CD8-positive, alpha-beta memory T cell (primary cell): ENCODE measurements at regions not wholly inside any gene's neighbourhood (a gene's known extent, or its start where the extent isn't known, plus 50 kb on each side); places are given as distances from the start of the nearest gene placed in this dataset.

Experiments used
- CTCF ChIA-PET: fragments of 350-600 bp; sonication (Branson Sonifier 250); formaldehyde crosslinking; loops from one replicate; lab custom pipeline; 2021; ENCODE audit warnings: antibody characterized with exemption; lab: Charles Lee
- POLR2A ChIA-PET: fragments of 350-600 bp; sonication (Branson Sonifier 250); formaldehyde crosslinking; loops from one replicate; lab custom pipeline; 2021; ENCODE audit warnings: antibody characterized with exemption; lab: Charles Lee
- DNase-seq, 5 donors: peaks; one replicate each; pipeline versions ENCODE4 v3.0.0 to v3.0.0-alpha.2; 2020 to 2022; ENCODE audit warnings: mixed read lengths in 1 of 5
- H3K27ac ChIP-seq: one replicate; pipeline ENCODE4 v1.7.0; 2013; ENCODE audit warnings: low read depth, mild to moderate bottlenecking, low read length, moderate library complexity
- H3K27me3 ChIP-seq: 2 replicates; pipeline ENCODE4 v1.7.0; 2013; ENCODE audit warnings: low read length, mild to moderate bottlenecking; ENCODE audit not compliant: insufficient read depth, poor library complexity, severe bottlenecking
- H3K36me3 ChIP-seq: 2 replicates; pipeline ENCODE4 v1.7.0; 2013; ENCODE audit warnings: mild to moderate bottlenecking, low read length, moderate library complexity; ENCODE audit not compliant: insufficient read depth
- H3K4me1 ChIP-seq: 2 replicates; pipeline ENCODE4 v1.7.0; 2013; ENCODE audit warnings: mild to moderate bottlenecking, low read length, moderate library complexity; ENCODE audit not compliant: insufficient read depth
- H3K4me3 ChIP-seq: 2 replicates; pipeline ENCODE4 v1.7.0; 2013; ENCODE audit warnings: mild to moderate bottlenecking, low read length
- H3K9me3 ChIP-seq: 2 replicates; pipeline ENCODE4 v1.7.0; 2013; ENCODE audit warnings: mild to moderate bottlenecking, low read length
- H3K27ac Mint-ChIP-seq, 8 donors: one replicate each; pipeline ENCODE4 v1.8.0; 2020 to 2021; ENCODE audit warnings: mixed read lengths in 8 of 8, mild to moderate bottlenecking in 6 of 8, inconsistent platforms in 3 of 8, moderate library complexity in 3 of 8
- H3K27me3 Mint-ChIP-seq, 2 donors: one replicate each; pipeline ENCODE4 v1.8.0; 2020 to 2021; ENCODE audit warnings: mixed read lengths in 2 of 2, mild to moderate bottlenecking in 1 of 2, moderate library complexity in 1 of 2
- H3K36me3 Mint-ChIP-seq, 3 donors: one replicate each; pipeline ENCODE4 v1.8.0; 2020 to 2021; ENCODE audit warnings: mixed read lengths in 3 of 3, inconsistent platforms in 1 of 3, mild to moderate bottlenecking in 1 of 3
- H3K4me1 Mint-ChIP-seq, 3 donors: one replicate each; pipeline ENCODE4 v1.8.0; 2020 to 2021; ENCODE audit warnings: mixed read lengths in 3 of 3, inconsistent platforms in 1 of 3, mild to moderate bottlenecking in 1 of 3
- H3K4me3 Mint-ChIP-seq, 7 donors: one replicate each; pipeline ENCODE4 v1.8.0; 2020 to 2021; ENCODE audit warnings: mixed read lengths in 7 of 7, mild to moderate bottlenecking in 6 of 7, moderate library complexity in 4 of 7, inconsistent platforms in 2 of 7
- H3K9me3 Mint-ChIP-seq, 5 donors: one replicate each; pipeline ENCODE4 v1.8.0; 2020 to 2022; ENCODE audit warnings: mixed read lengths in 5 of 5, mild to moderate bottlenecking in 3 of 5, moderate library complexity in 2 of 5, inconsistent platforms in 1 of 5

GRCh38 chr11:97325693-97326092 is 935.9 kb downstream of the JRKL start:
- Histone ChIP-seq H3K27ac (no peak overlapping the region), H3K4me1 (no peaks in the 10 kb centered on the region), H3K9me3 (no peaks in the 10 kb centered on the region), H3K27me3 (no peaks in the 10 kb centered on the region), H3K4me3 (no peak overlapping the region), H3K36me3 (no peaks in the 10 kb centered on the region)
- H3K27ac Mint-ChIP-seq, result no peak overlapping the region
- no peaks in the 10 kb centered on the region for H3K27me3 Mint-ChIP-seq
- H3K9me3 Mint-ChIP-seq, result peaks cover 10 to 24% (median 14%) of the 10 kb centered on the region in 5 donors
- no peaks in the 10 kb centered on the region for H3K36me3 Mint-ChIP-seq
- DNase-seq, result no peak
- ChIA-PET CTCF (no interaction called here), POLR2A (no interaction called here)
- H3K4me3 Mint-ChIP-seq, result no peak overlapping the region
- no peaks in the 10 kb centered on the region for H3K4me1 Mint-ChIP-seq

- peaks cover 1 to 17% (median 10%) of the 10 kb centered on the region in 5 donors for H3K9me3 Mint-ChIP-seq
These were observed 942.5 kb downstream of the JRKL start for GRCh38 chr11:97332271-97332670.

DNA sequence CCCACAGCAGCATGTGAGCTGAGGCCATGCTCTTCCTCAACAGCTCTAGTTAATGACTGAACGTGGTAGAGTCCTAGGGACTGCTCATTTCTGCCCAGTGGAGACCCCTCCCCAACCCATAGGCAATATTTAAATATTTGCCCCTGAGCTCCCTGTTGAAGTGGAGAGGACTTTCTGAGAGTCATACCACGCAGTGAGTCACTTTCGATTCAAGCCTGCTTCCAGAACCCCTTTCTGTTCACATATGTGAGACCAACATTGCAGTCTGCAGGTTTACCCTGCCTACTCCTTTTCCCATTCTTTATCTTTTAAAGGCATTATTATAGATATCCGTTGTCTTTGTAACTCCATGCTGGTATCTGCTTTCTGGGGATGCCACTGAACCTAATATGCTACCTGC is 946.3 kb downstream of the JRKL start:
- Mint-ChIP-seq H3K36me3 (no peaks in the 10 kb centered on the region), H3K27me3 (no peaks in the 10 kb centered on the region), H3K9me3 (peaks cover 1 to 24% (median 16%) of the 10 kb centered on the region in 5 donors), H3K4me1 (no peaks in the 10 kb centered on the region), H3K27ac (no peak overlapping the region), H3K4me3 (no peak overlapping the region)
- CTCF ChIA-PET, result no interaction called here
- POLR2A ChIA-PET, result no interaction called here
- Histone ChIP-seq H3K4me1 (no peaks in the 10 kb centered on the region), H3K36me3 (no peaks in the 10 kb centered on the region), H3K27ac (no peak overlapping the region), H3K27me3 (no peaks in the 10 kb centered on the region), H3K4me3 (no peak overlapping the region), H3K9me3 (no peaks in the 10 kb centered on the region)
- no peak for DNase-seq

More at GRCh38 chr11:97332271-97332670, 942.5 kb downstream of the JRKL start:
- Histone ChIP-seq H3K4me1 (no peaks in the 10 kb centered on the region), H3K27me3 (no peaks in the 10 kb centered on the region), H3K36me3 (no peaks in the 10 kb centered on the region), H3K4me3 (no peak overlapping the region), H3K9me3 (no peaks in the 10 kb centered on the region), H3K27ac (no peak overlapping the region)
- no peaks in the 10 kb centered on the region for H3K27me3 Mint-ChIP-seq
- no peaks in the 10 kb centered on the region for H3K4me1 Mint-ChIP-seq
- CTCF ChIA-PET, result no interaction called here
- H3K36me3 Mint-ChIP-seq, result no peaks in the 10 kb centered on the region
- H3K4me3 Mint-ChIP-seq, result no peak overlapping the region
- H3K27ac Mint-ChIP-seq, result no peak overlapping the region
- POLR2A ChIA-PET, result no interaction called here
- DNase-seq, result no peak

GRCh38 chr11:97345032-97345431 is 955.2 kb downstream of the JRKL start:
- H3K4me3 ChIP-seq, result no peak overlapping the region
- POLR2A ChIA-PET, result no interaction called here
- Mint-ChIP-seq H3K9me3 (peaks cover 0 to 34% (median 3%) of the 10 kb centered on the region in 5 donors), H3K36me3 (no peaks in the 10 kb centered on the region), H3K27ac (no peak overlapping the region), H3K4me3 (no peak overlapping the region), H3K27me3 (no peaks in the 10 kb centered on the region), H3K4me1 (no peaks in the 10 kb centered on the region)
- no peaks in the 10 kb centered on the region for H3K4me1 ChIP-seq
- CTCF ChIA-PET, result no interaction called here
- DNase-seq, result no peak
- H3K27ac ChIP-seq, result no peak overlapping the region
- no peaks in the 10 kb centered on the region for H3K36me3 ChIP-seq
- no peaks in the 10 kb centered on the region for H3K9me3 ChIP-seq
- H3K27me3 ChIP-seq, result no peaks in the 10 kb centered on the region

GRCh38 chr11:97349201-97349600 is 959.4 kb downstream of the JRKL start:
- Histone ChIP-seq H3K9me3 (no peaks in the 10 kb centered on the region), H3K4me3 (no peak overlapping the region), H3K27me3 (no peaks in the 10 kb centered on the region), H3K36me3 (no peaks in the 10 kb centered on the region), H3K4me1 (no peaks in the 10 kb centered on the region), H3K27ac (no peak overlapping the region)
- no peak for DNase-seq
- POLR2A ChIA-PET, result no interaction called here
- Mint-ChIP-seq H3K36me3 (no peaks in the 10 kb centered on the region), H3K4me1 (no peaks in the 10 kb centered on the region), H3K27ac (no peak overlapping the region), H3K4me3 (no peak overlapping the region), H3K9me3 (peaks cover 3 to 37% (median 5%) of the 10 kb centered on the region in 5 donors), H3K27me3 (no peaks in the 10 kb centered on the region)
- CTCF ChIA-PET, result no interaction called here

GRCh38 chr11:97351939-97352338 is 962.1 kb downstream of the JRKL start:
- no peaks in the 10 kb centered on the region for H3K27me3 ChIP-seq
- no peaks in the 10 kb centered on the region for H3K36me3 Mint-ChIP-seq
- POLR2A ChIA-PET, result no interaction called here
- H3K4me1 Mint-ChIP-seq, result no peaks in the 10 kb centered on the region
- H3K9me3 ChIP-seq, result no peaks in the 10 kb centered on the region
- no peak overlapping the region for H3K4me3 ChIP-seq
- H3K4me3 Mint-ChIP-seq, result no peak overlapping the region
- no peak for DNase-seq
- H3K9me3 Mint-ChIP-seq, result peaks cover 3 to 30% (median 6%) of the 10 kb centered on the region in 5 donors
- no peaks in the 10 kb centered on the region for H3K36me3 ChIP-seq
- CTCF ChIA-PET, result no interaction called here
- no peaks in the 10 kb centered on the region for H3K27me3 Mint-ChIP-seq
- H3K27ac Mint-ChIP-seq, result no peak overlapping the region
- H3K4me1 ChIP-seq, result no peaks in the 10 kb centered on the region
- H3K27ac ChIP-seq, result no peak overlapping the region

GRCh38 chr11:97354026-97354425 is 964.2 kb downstream of the JRKL start:
- no peak overlapping the region for H3K27ac ChIP-seq
- H3K4me1 ChIP-seq, result no peaks in the 10 kb centered on the region
- H3K27ac Mint-ChIP-seq, result no peak overlapping the region
- no peaks in the 10 kb centered on the region for H3K9me3 ChIP-seq
- CTCF ChIA-PET, result no interaction called here
- H3K9me3 Mint-ChIP-seq, result peaks cover 2 to 26% (median 9%) of the 10 kb centered on the region in 5 donors
- no peaks in the 10 kb centered on the region for H3K36me3 ChIP-seq
- POLR2A ChIA-PET, result no interaction called here
- H3K27me3 ChIP-seq, result no peaks in the 10 kb centered on the region
- H3K4me3 ChIP-seq, result no peak overlapping the region
- DNase-seq, result no peak
- H3K27me3 Mint-ChIP-seq, result no peaks in the 10 kb centered on the region
- H3K4me3 Mint-ChIP-seq, result no peak overlapping the region
- H3K36me3 Mint-ChIP-seq, result no peaks in the 10 kb centered on the region
- no peaks in the 10 kb centered on the region for H3K4me1 Mint-ChIP-seq

DNA sequence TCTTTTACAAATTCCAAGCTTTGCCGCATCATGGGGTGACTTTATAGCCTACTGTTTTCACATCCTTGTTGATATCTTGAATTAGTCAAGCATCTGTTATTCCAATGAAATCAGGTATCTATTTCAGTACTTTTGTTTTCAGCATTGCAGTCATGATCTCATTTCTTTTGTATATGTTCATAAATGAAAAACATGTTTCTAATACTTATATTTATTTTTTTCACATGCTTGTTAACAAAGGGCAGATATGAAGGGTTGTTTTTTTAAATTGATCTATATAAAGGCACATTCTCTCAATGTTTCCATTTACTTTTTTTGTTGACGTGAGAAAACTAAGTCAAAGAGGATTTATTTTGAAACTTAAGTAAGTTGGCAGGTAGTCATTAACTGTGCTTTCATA is 964.8 kb downstream of the JRKL start:
- DNase-seq, result no peak
- CTCF ChIA-PET, result no interaction called here
- Mint-ChIP-seq H3K27me3 (no peaks in the 10 kb centered on the region), H3K27ac (no peak overlapping the region), H3K36me3 (no peaks in the 10 kb centered on the region), H3K4me3 (no peak overlapping the region), H3K9me3 (peaks cover 0 to 23% (median 9%) of the 10 kb centered on the region in 5 donors), H3K4me1 (no peaks in the 10 kb centered on the region)
- no peak overlapping the region for H3K4me3 ChIP-seq
- no peaks in the 10 kb centered on the region for H3K27me3 ChIP-seq
- no peaks in the 10 kb centered on the region for H3K4me1 ChIP-seq
- POLR2A ChIA-PET, result no interaction called here
- H3K27ac ChIP-seq, result no peak overlapping the region
- H3K9me3 ChIP-seq, result no peaks in the 10 kb centered on the region
- H3K36me3 ChIP-seq, result no peaks in the 10 kb centered on the region

DNA sequence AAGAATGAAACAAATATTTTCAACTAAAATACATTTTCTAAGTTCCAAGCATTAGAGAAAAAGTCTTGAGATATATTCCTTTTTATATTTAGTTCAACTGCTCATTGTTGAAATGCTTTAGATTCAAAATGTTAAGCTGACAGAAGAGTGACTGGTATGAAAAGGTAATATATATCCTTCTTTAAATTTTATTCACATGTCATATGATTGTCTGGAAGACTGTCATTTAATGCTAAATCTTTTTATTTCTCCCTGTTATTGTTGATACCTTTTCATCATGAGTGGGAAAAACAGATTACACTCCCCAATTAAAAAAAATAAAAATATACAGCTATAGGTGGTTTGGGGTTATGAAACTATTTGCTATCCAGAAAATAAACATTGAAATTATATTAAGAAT is 965.4 kb downstream of the JRKL start:
- no peaks in the 10 kb centered on the region for H3K36me3 Mint-ChIP-seq
- H3K27ac Mint-ChIP-seq, result no peak overlapping the region

More for the DNA sequence above, 965.4 kb downstream of the JRKL start:
- H3K27me3 Mint-ChIP-seq, result no peaks in the 10 kb centered on the region
- H3K4me1 Mint-ChIP-seq, result no peaks in the 10 kb centered on the region
- no peak overlapping the region for H3K27ac ChIP-seq
- H3K36me3 ChIP-seq, result no peaks in the 10 kb centered on the region
- no peaks in the 10 kb centered on the region for H3K9me3 ChIP-seq
- CTCF ChIA-PET, result no interaction called here
- peaks cover 0 to 23% (median 9%) of the 10 kb centered on the region in 5 donors for H3K9me3 Mint-ChIP-seq
- no peaks in the 10 kb centered on the region for H3K4me1 ChIP-seq
- no peak overlapping the region for H3K4me3 ChIP-seq
- DNase-seq, result no peak
- no peak overlapping the region for H3K4me3 Mint-ChIP-seq
- no peaks in the 10 kb centered on the region for H3K27me3 ChIP-seq
- POLR2A ChIA-PET, result no interaction called here
